ENCODE measurements at regions not wholly inside any gene's neighbourhood (a gene's known extent, or its start where the extent isn't known, plus 50 kb on each side); places are given as distances from the start of the nearest gene placed in this dataset.
"Not testable (repeated sequence)": the region's sequence is repeated elsewhere in the genome, so short reads cannot be mapped to it uniquely, and the experiment has no call there.

GRCh38 chr22:25475257-25476022 lies 89.0 kb upstream of the GRK3 start:
- Histone ChIP-seq H3K36me3 (ENCODE audit: insufficient read depth in 1 of 2, low read depth in 1 of 2) (peaks cover 0 to under 1% of the 10 kb centered on the region in 2 donors), H3K4me3 (no peak overlapping the region), H3K27ac (no peak overlapping the region), H3K27me3 (ENCODE audit: insufficient read depth in 3 of 3, low read length in 2 of 3) (no peaks in the 10 kb centered on the region), H3K9me3 (peaks cover 4% of the 10 kb centered on the region), H3K4me1 (no peaks in the 10 kb centered on the region)
- intact Hi-C loops (cut with DNase I), result no loop called here
- ATAC-seq, result no peak
- no peak for DNase-seq
- 63 to 69% (median 69%) methylated on average over 16 of the region's 16 CpGs for WGBS, 3 donors
- no peak for TF ChIP-seq CTCF (IDR thresholded peaks at IDR 0.05)

GRCh38 chr22:25477358-25477757 lies 87.1 kb upstream of the GRK3 start:
- 91 to 93% (median 92%) methylated on average over 3 of the region's 3 CpGs for WGBS, 3 donors
- no peak overlapping the region for H3K4me3 ChIP-seq
- DNase-seq, result no peak
- H3K27me3 ChIP-seq (ENCODE audit: insufficient read depth in 3 of 3, low read length in 2 of 3), result no peaks in the 10 kb centered on the region
- H3K36me3 ChIP-seq (ENCODE audit: insufficient read depth in 1 of 2, low read depth in 1 of 2), result peaks cover 0 to 18% of the 10 kb centered on the region in 2 donors
- H3K27ac ChIP-seq, result no peak overlapping the region
- intact Hi-C loops (cut with DNase I), result no loop called here
- no peak for TF ChIP-seq CTCF (IDR thresholded peaks at IDR 0.05)
- H3K9me3 ChIP-seq, result peaks cover 4% of the 10 kb centered on the region
- H3K4me1 ChIP-seq, result no peaks in the 10 kb centered on the region
- ATAC-seq, result no peak

- no peak for ATAC-seq
- no peak overlapping the region for H3K27ac ChIP-seq
- no peak overlapping the region for H3K4me3 ChIP-seq
- peaks cover 0 to 18% of the 10 kb centered on the region in 2 donors for H3K36me3 ChIP-seq (ENCODE audit: insufficient read depth in 1 of 2, low read depth in 1 of 2)
- DNase-seq, result no peak
- TF ChIP-seq CTCF (IDR thresholded peaks at IDR 0.05), result no peak
- intact Hi-C loops (cut with DNase I), result no loop called here
- peaks cover 4% of the 10 kb centered on the region for H3K9me3 ChIP-seq
- WGBS, 3 donors, result 39 to 63% (median 52%) methylated on average over 3 of the region's 3 CpGs
- H3K4me1 ChIP-seq, result peaks cover 6% of the 10 kb centered on the region
- no peaks in the 10 kb centered on the region for H3K27me3 ChIP-seq (ENCODE audit: insufficient read depth in 3 of 3, low read length in 2 of 3)
Observed at GRCh38 chr22:25478111-25478510, 86.4 kb upstream of the GRK3 start.

- no peak for TF ChIP-seq CTCF (IDR thresholded peaks at IDR 0.05)
- DNase-seq (no peak), ATAC-seq (peak in 1 of 4 donors; percentile 46)
- Histone ChIP-seq H3K36me3 (ENCODE audit: insufficient read depth in 1 of 2, low read depth in 1 of 2) (peaks cover 0 to 18% of the 10 kb centered on the region in 2 donors), H3K27me3 (ENCODE audit: insufficient read depth in 3 of 3, low read length in 2 of 3) (no peaks in the 10 kb centered on the region), H3K4me1 (peaks cover 11% of the 10 kb centered on the region), H3K27ac (no peak overlapping the region), H3K4me3 (no peak overlapping the region), H3K9me3 (peaks cover 4% of the 10 kb centered on the region)
- WGBS, 3 donors, result 37 to 56% (median 54%) methylated on average over 2 of the region's 2 CpGs
- intact Hi-C loops (cut with DNase I), result no loop called here
Observed at GRCh38 chr22:25478528-25478927, 85.9 kb upstream of the GRK3 start.

GRCh38 chr22:25480868-25481267 lies 83.6 kb upstream of the GRK3 start:
- 96 to 98% (median 97%) methylated on average over 5 of the region's 5 CpGs for WGBS, 3 donors
- not testable (repeated sequence) for H3K27me3 ChIP-seq (ENCODE audit: insufficient read depth in 3 of 3, low read length in 2 of 3); H3K9me3 ChIP-seq; ATAC-seq; DNase-seq; H3K27ac ChIP-seq; H3K4me3 ChIP-seq
- Histone ChIP-seq H3K4me1 (peaks cover 15% of the 10 kb centered on the region), H3K36me3 (ENCODE audit: insufficient read depth in 1 of 2, low read depth in 1 of 2) (peaks cover 0 to 18% of the 10 kb centered on the region in 2 donors)
- intact Hi-C loops (cut with DNase I), result loop anchor here in 1 of 2 donors (5.0 kb wide), 1 partner anchor 231 kb away; no protein-coding TSS in a partner anchor
